ENCODE measurements at regions not wholly inside any gene's neighbourhood (a gene's known extent, or its start where the extent isn't known, plus 50 kb on each side); places are given as distances from the start of the nearest gene placed in this dataset.

DNA sequence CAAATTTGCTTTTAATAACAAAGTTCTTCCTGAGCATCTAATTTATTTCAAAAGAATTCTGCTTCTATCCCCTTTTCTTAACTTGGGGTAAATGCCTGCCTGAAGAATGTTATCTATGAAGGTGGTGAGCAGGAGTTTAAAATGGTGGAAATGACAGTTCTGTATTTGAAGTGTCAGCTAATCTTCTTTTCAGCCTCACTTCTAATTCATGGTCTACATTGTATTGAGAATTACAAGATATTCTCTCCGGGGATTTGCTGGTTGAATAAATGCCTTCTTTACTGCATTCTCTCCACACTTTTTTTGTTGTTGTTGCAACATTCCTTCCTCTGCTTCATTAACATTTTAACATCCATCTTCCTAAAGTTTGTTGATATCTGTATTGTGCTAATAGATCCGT is 143.1 kb upstream of the GRIN3A start:
- Histone ChIP-seq H3K36me3 (ENCODE audit: control insufficient read depth, low read length) (no peaks in the 10 kb centered on the region), H3K9me3 (ENCODE audit: control insufficient read depth, insufficient read depth, low read length) (no peaks in the 10 kb centered on the region), H3K27me3 (ENCODE audit: control insufficient read depth, low read length) (no peaks in the 10 kb centered on the region), H3K4me1 (ENCODE audit: control insufficient read depth, low read length) (no peaks in the 10 kb centered on the region), H3F3A (ENCODE audit: control insufficient read depth, insufficient read depth) (no peaks in the 10 kb centered on the region), H4K20me1 (ENCODE audit: control insufficient read depth, insufficient read depth, low read depth, low read length) (no peaks in the 10 kb centered on the region), H3K4me2 (ENCODE audit: low read length) (no peak overlapping the region), H3K4me3 (ENCODE audit: low read length) (no peak overlapping the region), H3K79me2 (ENCODE audit: control insufficient read depth, low read length) (no peaks in the 10 kb centered on the region), H3K9me2 (replicated peaks; ENCODE audit: control insufficient read depth, low read length) (no peaks in the 10 kb centered on the region), H3K27ac (ENCODE audit: low read depth, low read length) (no peak overlapping the region)
- no peak for TF ChIP-seq EZH2phosphoT487 (IDR thresholded peaks at IDR 0.05; ENCODE audit: borderline replicate concordance, low read length)
- TF ChIP-seq, protein P1, sequence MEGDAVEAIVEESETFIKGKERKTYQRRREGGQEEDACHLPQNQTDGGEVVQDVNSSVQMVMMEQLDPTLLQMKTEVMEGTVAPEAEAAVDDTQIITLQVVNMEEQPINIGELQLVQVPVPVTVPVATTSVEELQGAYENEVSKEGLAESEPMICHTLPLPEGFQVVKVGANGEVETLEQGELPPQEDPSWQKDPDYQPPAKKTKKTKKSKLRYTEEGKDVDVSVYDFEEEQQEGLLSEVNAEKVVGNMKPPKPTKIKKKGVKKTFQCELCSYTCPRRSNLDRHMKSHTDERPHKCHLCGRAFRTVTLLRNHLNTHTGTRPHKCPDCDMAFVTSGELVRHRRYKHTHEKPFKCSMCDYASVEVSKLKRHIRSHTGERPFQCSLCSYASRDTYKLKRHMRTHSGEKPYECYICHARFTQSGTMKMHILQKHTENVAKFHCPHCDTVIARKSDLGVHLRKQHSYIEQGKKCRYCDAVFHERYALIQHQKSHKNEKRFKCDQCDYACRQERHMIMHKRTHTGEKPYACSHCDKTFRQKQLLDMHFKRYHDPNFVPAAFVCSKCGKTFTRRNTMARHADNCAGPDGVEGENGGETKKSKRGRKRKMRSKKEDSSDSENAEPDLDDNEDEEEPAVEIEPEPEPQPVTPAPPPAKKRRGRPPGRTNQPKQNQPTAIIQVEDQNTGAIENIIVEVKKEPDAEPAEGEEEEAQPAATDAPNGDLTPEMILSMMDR (IDR thresholded peaks at IDR 0.05; ENCODE audit: low read depth, low read length, poor library complexity, severe bottlenecking), result no peak

DNA sequence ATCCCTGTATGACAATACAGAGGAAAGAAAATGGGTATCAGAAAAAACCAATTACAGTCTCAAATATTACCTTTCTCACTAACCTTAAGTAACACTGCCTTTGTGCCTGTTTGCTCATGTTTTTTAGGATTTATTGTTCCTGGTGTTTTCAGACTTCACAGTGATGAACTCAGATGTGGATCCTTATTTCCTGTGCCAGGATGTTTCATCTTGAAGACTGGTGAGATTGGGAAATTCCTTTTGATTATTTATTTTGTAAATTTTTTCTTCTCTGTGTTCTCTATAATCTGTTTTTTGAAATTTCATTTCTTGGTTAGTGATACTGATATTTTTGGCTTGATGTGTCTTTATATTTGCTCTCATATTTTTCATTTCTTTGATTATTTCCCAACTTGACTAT is 142.4 kb upstream of the GRIN3A start:
- TF ChIP-seq, protein P1 (IDR thresholded peaks at IDR 0.05; ENCODE audit: low read depth, low read length, poor library complexity, severe bottlenecking), result no peak
- Histone ChIP-seq H4K20me1 (ENCODE audit: control insufficient read depth, insufficient read depth, low read depth, low read length) (no peaks in the 10 kb centered on the region), H3K36me3 (ENCODE audit: control insufficient read depth, low read length) (no peaks in the 10 kb centered on the region), H3K4me3 (ENCODE audit: low read length) (no peak overlapping the region), H3K27me3 (ENCODE audit: control insufficient read depth, low read length) (no peaks in the 10 kb centered on the region), H3F3A (ENCODE audit: control insufficient read depth, insufficient read depth) (no peaks in the 10 kb centered on the region), H3K27ac (ENCODE audit: low read depth, low read length) (no peak overlapping the region), H3K9me2 (replicated peaks; ENCODE audit: control insufficient read depth, low read length) (no peaks in the 10 kb centered on the region), H3K4me2 (ENCODE audit: low read length) (no peak overlapping the region), H3K4me1 (ENCODE audit: control insufficient read depth, low read length) (no peaks in the 10 kb centered on the region), H3K9me3 (ENCODE audit: control insufficient read depth, insufficient read depth, low read length) (no peaks in the 10 kb centered on the region), H3K79me2 (ENCODE audit: control insufficient read depth, low read length) (no peaks in the 10 kb centered on the region)

DNA sequence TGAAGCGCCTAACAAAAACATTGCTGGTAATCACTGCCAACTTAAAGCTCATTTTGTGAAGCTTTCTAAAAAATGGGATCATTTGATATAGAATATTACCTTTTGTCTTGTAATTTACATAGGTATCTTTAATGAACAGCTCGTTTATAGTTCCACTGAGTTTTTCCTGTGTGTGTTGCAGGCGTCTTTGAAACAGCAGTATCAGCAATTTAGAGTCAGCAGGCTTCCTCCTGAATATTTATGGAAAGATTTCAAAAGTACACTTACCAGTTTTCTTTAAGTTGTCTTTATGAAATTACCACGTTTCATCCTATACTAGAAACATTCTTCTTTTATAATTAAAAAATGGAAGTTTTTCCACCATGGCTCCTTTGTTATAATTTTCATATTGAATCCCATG is 140.3 kb upstream of the GRIN3A start:
- Histone ChIP-seq H3K9me3 (ENCODE audit: control insufficient read depth, insufficient read depth, low read length) (no peaks in the 10 kb centered on the region), H3K79me2 (ENCODE audit: control insufficient read depth, low read length) (no peaks in the 10 kb centered on the region), H3K4me1 (ENCODE audit: control insufficient read depth, low read length) (no peaks in the 10 kb centered on the region), H4K20me1 (ENCODE audit: control insufficient read depth, insufficient read depth, low read depth, low read length) (no peaks in the 10 kb centered on the region), H3K4me3 (ENCODE audit: low read length) (no peak overlapping the region), H3K27ac (ENCODE audit: low read depth, low read length) (no peak overlapping the region), H3K9me2 (replicated peaks; ENCODE audit: control insufficient read depth, low read length) (no peaks in the 10 kb centered on the region), H3F3A (ENCODE audit: control insufficient read depth, insufficient read depth) (no peaks in the 10 kb centered on the region), H3K36me3 (ENCODE audit: control insufficient read depth, low read length) (no peaks in the 10 kb centered on the region), H3K27me3 (ENCODE audit: control insufficient read depth, low read length) (no peaks in the 10 kb centered on the region), H3K4me2 (ENCODE audit: low read length) (no peak overlapping the region)
- no peak for TF ChIP-seq EZH2phosphoT487 (IDR thresholded peaks at IDR 0.05; ENCODE audit: borderline replicate concordance, low read length)
- TF ChIP-seq, protein P1 (IDR thresholded peaks at IDR 0.05; ENCODE audit: low read depth, low read length, poor library complexity, severe bottlenecking), result no peak

DNA sequence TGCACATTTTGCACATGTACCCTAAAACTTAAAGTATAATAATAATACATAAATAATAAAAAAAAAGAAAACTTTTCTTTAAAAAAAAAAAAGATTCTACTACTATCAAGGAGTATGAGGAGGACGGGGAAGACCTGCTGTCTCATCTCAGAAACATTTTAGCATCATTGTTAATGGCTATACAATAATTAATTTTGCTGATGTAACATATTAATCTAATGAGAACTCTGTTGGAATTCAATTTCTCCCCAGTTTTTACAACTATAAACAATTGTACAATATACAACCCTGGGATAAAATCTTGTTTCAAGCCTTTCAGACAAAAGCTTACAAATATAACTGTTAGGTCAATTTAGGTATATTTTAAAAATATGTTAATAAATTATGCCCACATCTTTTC is 139.0 kb upstream of the GRIN3A start:
- Histone ChIP-seq H4K20me1 (ENCODE audit: control insufficient read depth, insufficient read depth, low read depth, low read length) (no peaks in the 10 kb centered on the region), H3K4me1 (ENCODE audit: control insufficient read depth, low read length) (no peaks in the 10 kb centered on the region), H3K4me2 (ENCODE audit: low read length) (no peak overlapping the region), H3K9me2 (replicated peaks; ENCODE audit: control insufficient read depth, low read length) (no peaks in the 10 kb centered on the region), H3F3A (ENCODE audit: control insufficient read depth, insufficient read depth) (no peaks in the 10 kb centered on the region), H3K27ac (ENCODE audit: low read depth, low read length) (no peak overlapping the region), H3K36me3 (ENCODE audit: control insufficient read depth, low read length) (no peaks in the 10 kb centered on the region), H3K9me3 (ENCODE audit: control insufficient read depth, insufficient read depth, low read length) (no peaks in the 10 kb centered on the region), H3K27me3 (ENCODE audit: control insufficient read depth, low read length) (no peaks in the 10 kb centered on the region), H3K79me2 (ENCODE audit: control insufficient read depth, low read length) (no peaks in the 10 kb centered on the region), H3K4me3 (ENCODE audit: low read length) (no peak overlapping the region)
- TF ChIP-seq, protein P1 (IDR thresholded peaks at IDR 0.05; ENCODE audit: low read depth, low read length, poor library complexity, severe bottlenecking), result no peak
- no peak for TF ChIP-seq EZH2phosphoT487 (IDR thresholded peaks at IDR 0.05; ENCODE audit: borderline replicate concordance, low read length)

All from DOHH2 (cell line).